ENCODE measurements at regions not wholly inside any gene's neighbourhood (a gene's known extent, or its start where the extent isn't known, plus 50 kb on each side); places are given as distances from the start of the nearest gene placed in this dataset.

DNA sequence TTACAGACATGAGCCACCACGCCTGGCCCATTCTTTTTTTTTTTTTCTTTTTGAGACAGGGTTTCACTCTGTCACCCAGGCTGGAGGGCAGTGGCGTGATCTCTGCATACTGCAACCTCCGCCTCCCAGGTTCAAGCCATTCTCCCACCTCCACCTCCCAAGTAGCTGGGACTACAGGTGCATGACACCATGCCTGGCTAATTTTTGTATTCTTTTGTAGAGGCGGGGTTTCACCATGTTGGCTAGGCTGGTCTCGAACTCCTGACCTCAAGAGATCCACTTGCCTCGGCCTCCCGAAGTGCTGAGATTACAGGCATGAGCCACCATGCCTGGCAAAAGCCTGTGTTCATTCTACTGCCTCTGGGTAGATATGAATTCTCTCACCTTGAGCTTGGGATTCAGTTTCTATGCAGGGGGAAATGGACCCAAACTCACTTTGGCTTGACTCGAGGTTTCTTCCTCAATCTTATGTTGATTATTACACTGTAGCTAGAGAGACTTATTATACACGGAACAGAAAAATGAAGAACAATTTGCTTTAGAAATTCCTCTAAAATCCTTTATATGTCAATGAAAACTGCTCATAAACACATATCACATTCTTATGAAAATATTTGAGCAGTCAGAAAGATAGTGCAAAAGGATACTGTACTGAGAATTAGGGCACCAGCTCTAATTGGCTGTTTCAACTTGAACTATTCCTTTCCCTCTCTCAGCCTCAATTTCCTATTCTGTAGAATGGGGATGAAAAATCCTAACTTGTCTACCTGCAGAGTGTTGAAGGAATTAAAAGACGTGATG is 252.3 kb downstream of the MYCN start:
- no peaks in the 10 kb centered on the region for H3K36me3 ChIP-seq
- no peaks in the 10 kb centered on the region for H3K4me1 ChIP-seq
- WGBS, 2 donors = 80 to 89% methylated on average over 10 of the region's 10 CpGs
- no peak for DNase-seq
- intact Hi-C loops (cut with DNase I) = no loop called here
- no peak overlapping the region for H3K4me3 ChIP-seq
- no peaks in the 10 kb centered on the region for H3K9me3 ChIP-seq
- TF ChIP-seq POLR2A (IDR thresholded peaks at IDR 0.05) = no peak
- H3K27ac ChIP-seq = no peak overlapping the region
- no peaks in the 10 kb centered on the region for H3K27me3 ChIP-seq

GRCh38 chr2:16191431-16192200 is 251.3 kb downstream of the MYCN start:
- intact Hi-C loops (cut with DNase I) = no loop called here
- H3K4me1 ChIP-seq = no peaks in the 10 kb centered on the region
- H3K27ac ChIP-seq = no peak overlapping the region
- TF ChIP-seq, protein P1, sequence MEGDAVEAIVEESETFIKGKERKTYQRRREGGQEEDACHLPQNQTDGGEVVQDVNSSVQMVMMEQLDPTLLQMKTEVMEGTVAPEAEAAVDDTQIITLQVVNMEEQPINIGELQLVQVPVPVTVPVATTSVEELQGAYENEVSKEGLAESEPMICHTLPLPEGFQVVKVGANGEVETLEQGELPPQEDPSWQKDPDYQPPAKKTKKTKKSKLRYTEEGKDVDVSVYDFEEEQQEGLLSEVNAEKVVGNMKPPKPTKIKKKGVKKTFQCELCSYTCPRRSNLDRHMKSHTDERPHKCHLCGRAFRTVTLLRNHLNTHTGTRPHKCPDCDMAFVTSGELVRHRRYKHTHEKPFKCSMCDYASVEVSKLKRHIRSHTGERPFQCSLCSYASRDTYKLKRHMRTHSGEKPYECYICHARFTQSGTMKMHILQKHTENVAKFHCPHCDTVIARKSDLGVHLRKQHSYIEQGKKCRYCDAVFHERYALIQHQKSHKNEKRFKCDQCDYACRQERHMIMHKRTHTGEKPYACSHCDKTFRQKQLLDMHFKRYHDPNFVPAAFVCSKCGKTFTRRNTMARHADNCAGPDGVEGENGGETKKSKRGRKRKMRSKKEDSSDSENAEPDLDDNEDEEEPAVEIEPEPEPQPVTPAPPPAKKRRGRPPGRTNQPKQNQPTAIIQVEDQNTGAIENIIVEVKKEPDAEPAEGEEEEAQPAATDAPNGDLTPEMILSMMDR (IDR thresholded peaks at IDR 0.05) = no peak
- TF ChIP-seq POLR2A (IDR thresholded peaks at IDR 0.05) = no peak
- no peak for DNase-seq
- H3K36me3 ChIP-seq = no peaks in the 10 kb centered on the region
- H3K4me3 ChIP-seq = no peak overlapping the region
- H3K27me3 ChIP-seq = no peaks in the 10 kb centered on the region
- no peaks in the 10 kb centered on the region for H3K9me3 ChIP-seq
- WGBS, 2 donors = 84 to 92% methylated on average over 10 of the region's 10 CpGs

DNA sequence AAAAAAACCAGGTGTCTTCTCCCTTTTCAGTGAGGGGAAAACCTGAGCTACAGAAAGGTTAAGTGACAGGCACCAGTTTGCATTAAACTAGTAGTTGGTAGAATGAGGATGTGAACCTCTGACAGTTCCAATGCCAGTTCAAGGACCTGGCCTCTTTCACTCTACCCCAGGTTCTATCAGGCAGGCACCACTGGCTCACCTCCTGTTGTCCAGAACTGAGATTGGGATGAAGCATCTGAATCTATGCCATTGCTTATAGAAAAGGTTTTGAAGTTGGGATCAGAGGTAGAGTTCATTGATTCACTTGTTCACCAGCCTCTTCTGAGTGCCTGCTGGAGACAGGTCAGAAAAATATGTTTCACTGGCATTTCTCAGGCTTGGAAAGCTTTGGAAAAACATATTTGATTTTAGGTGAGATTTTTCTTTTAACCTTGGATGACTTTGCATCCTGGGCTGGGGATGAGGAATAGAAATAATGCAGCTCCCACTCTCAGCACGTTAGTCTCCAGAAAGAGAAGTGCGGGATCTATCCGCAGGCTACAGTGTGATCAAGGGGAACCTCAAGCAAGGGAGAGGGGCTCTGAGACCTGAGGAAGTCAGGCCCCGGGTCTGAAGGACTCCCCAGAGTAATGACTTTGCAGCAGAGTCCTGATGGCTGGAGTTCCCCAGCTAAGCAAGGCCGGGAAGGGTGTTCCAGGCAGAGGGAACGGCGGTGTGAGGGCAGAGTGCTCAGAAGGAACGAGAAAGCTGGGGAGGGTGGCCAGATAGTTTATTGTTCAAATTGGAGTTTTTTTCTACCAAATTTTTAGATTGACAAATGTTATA is 250.3 kb downstream of the MYCN start:
- no peaks in the 10 kb centered on the region for H3K36me3 ChIP-seq
- H3K9me3 ChIP-seq = no peaks in the 10 kb centered on the region
- no peak for TF ChIP-seq POLR2A (IDR thresholded peaks at IDR 0.05)
- TF ChIP-seq, protein P1 (IDR thresholded peaks at IDR 0.05) = no peak
- WGBS, 2 donors = 77 to 78% methylated on average over 7 to 8 of the region's 8 CpGs
- intact Hi-C loops (cut with DNase I) = no loop called here
- no peak overlapping the region for H3K4me3 ChIP-seq
- no peaks in the 10 kb centered on the region for H3K27me3 ChIP-seq
- H3K27ac ChIP-seq = no peak overlapping the region
- no peak for DNase-seq
- no peaks in the 10 kb centered on the region for H3K4me1 ChIP-seq

DNA sequence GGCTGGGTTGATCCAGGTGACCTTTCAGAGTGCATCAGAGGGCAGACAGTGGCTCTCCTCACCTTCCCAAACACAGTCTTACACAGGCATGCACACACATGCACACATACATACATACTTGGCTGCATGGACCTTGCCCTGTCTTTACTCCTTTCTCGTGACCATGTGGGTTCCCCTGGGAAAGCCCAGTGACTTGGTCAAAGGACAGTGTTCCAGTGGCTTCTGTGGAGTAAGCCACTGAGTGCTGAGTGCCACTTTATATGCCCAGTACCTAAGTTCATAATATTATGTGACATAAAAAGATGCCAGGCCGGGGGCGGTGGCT is 249.4 kb downstream of the MYCN start:
- H3K9me3 ChIP-seq = no peaks in the 10 kb centered on the region
- TF ChIP-seq, protein P1 (IDR thresholded peaks at IDR 0.05) = no peak
- no peak for TF ChIP-seq POLR2A (IDR thresholded peaks at IDR 0.05)
- H3K4me1 ChIP-seq = no peaks in the 10 kb centered on the region
- no peak for DNase-seq
- no peaks in the 10 kb centered on the region for H3K36me3 ChIP-seq
- no peak overlapping the region for H3K4me3 ChIP-seq
- intact Hi-C loops (cut with DNase I) = no loop called here
- no peaks in the 10 kb centered on the region for H3K27me3 ChIP-seq
- H3K27ac ChIP-seq = no peak overlapping the region
- WGBS, 2 donors = 73 to 90% methylated on average over 2 to 3 of the region's 3 CpGs

GRCh38 chr2:16189029-16189835 is 248.9 kb downstream of the MYCN start:
- DNase-seq = no peak
- Histone ChIP-seq H3K4me3 (no peak overlapping the region), H3K4me1 (no peaks in the 10 kb centered on the region), H3K36me3 (no peaks in the 10 kb centered on the region), H3K27me3 (no peaks in the 10 kb centered on the region), H3K9me3 (no peaks in the 10 kb centered on the region), H3K27ac (no peak overlapping the region)
- 65 to 75% methylated on average over 5 of the region's 5 CpGs for WGBS, 2 donors
- TF ChIP-seq, protein P1 (IDR thresholded peaks at IDR 0.05) = no peak
- no peak for TF ChIP-seq POLR2A (IDR thresholded peaks at IDR 0.05)
- intact Hi-C loops (cut with DNase I) = no loop called here
